GM12891 (cell line): ENCODE measurements at regions not wholly inside any gene's neighbourhood (a gene's known extent, or its start where the extent isn't known, plus 50 kb on each side); places are given as distances from the start of the nearest gene placed in this dataset.

ENCODE experiments used
- POLR2A ChIP-seq: IDR thresholded peaks from 2 replicates; pipeline ENCODE4 v1.6.1; 2011; ENCODE audit warnings: low read depth, low read length, control low read depth
- POLR2AphosphoS5 ChIP-seq: IDR thresholded peaks from 2 replicates; pipeline ENCODE4 v1.6.1; 2011; ENCODE audit warnings: low read depth, low read length, control low read depth
- TAF1 ChIP-seq: IDR thresholded peaks from 2 replicates; pipeline ENCODE4 v1.6.1; 2011; ENCODE audit warnings: low read depth, low read length, control low read depth

- TF ChIP-seq POLR2A (no peak), TAF1 (no peak), POLR2AphosphoS5 (no peak)
Observed at GRCh38 chr1:83691953-83692500, 306.9 kb downstream of the TTLL7 start.
